BLaER1 (cell line): ENCODE measurements at regions not wholly inside any gene's neighbourhood (a gene's known extent, or its start where the extent isn't known, plus 50 kb on each side); places are given as distances from the start of the nearest gene placed in this dataset.
"Not testable (repeated sequence)": the region's sequence is repeated elsewhere in the genome, so short reads cannot be mapped to it uniquely, and the experiment has no call there.

Experiments
- H3K27ac ChIP-seq: shearing (Covaris generic); formaldehyde crosslinking; 2 replicates; pipeline ENCODE4 v1.8.1; 2022
- H3K27me3 ChIP-seq: shearing (Covaris generic); formaldehyde crosslinking; 2 replicates; pipeline ENCODE4 v1.8.1; 2022
- H3K36me3 ChIP-seq: shearing (Covaris generic); formaldehyde crosslinking; 2 replicates; pipeline ENCODE4 v1.8.1; 2022
- H3K4me1 ChIP-seq: shearing (Covaris generic); formaldehyde crosslinking; 2 replicates; pipeline ENCODE4 v1.8.1; 2022
- H3K4me2 ChIP-seq: shearing (Covaris generic); formaldehyde crosslinking; 2 replicates; pipeline ENCODE4 v1.8.1; 2022
- H3K4me3 ChIP-seq: shearing (Covaris generic); formaldehyde crosslinking; 2 replicates; pipeline ENCODE4 v1.8.1; 2022
- H3K9ac ChIP-seq: shearing (Covaris generic); formaldehyde crosslinking; 2 replicates; pipeline ENCODE4 v1.8.1; 2022
- H3K9me3 ChIP-seq: shearing (Covaris generic); formaldehyde crosslinking; 2 replicates; pipeline ENCODE4 v1.8.1; 2022
- H4K20me1 ChIP-seq: shearing (Covaris generic); formaldehyde crosslinking; 2 replicates; pipeline ENCODE4 v1.8.1; 2022
- Cebpa-rat ChIP-seq: shearing (Covaris generic); IDR thresholded peaks from 2 replicates; pipeline ENCODE4 v1.8.1; 2022

GRCh38 chr5:145025775-145026174 lies 809.4 kb downstream of the PRELID2 start:
- no peak overlapping the region for H3K9ac ChIP-seq
- no peak overlapping the region for H3K4me2 ChIP-seq
- H3K4me3 ChIP-seq: no peak overlapping the region
- no peaks in the 10 kb centered on the region for H4K20me1 ChIP-seq
- TF ChIP-seq Cebpa-rat: no peak
- H3K4me1 ChIP-seq: no peaks in the 10 kb centered on the region
- no peak overlapping the region for H3K27ac ChIP-seq
- H3K9me3 ChIP-seq: no peaks in the 10 kb centered on the region
- no peaks in the 10 kb centered on the region for H3K27me3 ChIP-seq
- H3K36me3 ChIP-seq: no peaks in the 10 kb centered on the region

- H3K9ac ChIP-seq: no peak overlapping the region
- H3K27me3 ChIP-seq: no peaks in the 10 kb centered on the region
- H3K4me2 ChIP-seq: peak overlapping the region; percentile 10; the same call in 1 of the 2 replicates
- H3K27ac ChIP-seq: no peak overlapping the region
- TF ChIP-seq Cebpa-rat: no peak
- peaks cover 10% of the 10 kb centered on the region for H3K4me1 ChIP-seq
- no peaks in the 10 kb centered on the region for H3K36me3 ChIP-seq
- H4K20me1 ChIP-seq: no peaks in the 10 kb centered on the region
- no peak overlapping the region for H3K4me3 ChIP-seq
- no peaks in the 10 kb centered on the region for H3K9me3 ChIP-seq
Observed at GRCh38 chr5:145015146-145015545, 820.0 kb downstream of the PRELID2 start.

- Histone ChIP-seq H3K4me3 (no peak overlapping the region), H3K27ac (no peak overlapping the region), H3K4me2 (no peak overlapping the region), H3K9me3 (no peaks in the 10 kb centered on the region), H3K4me1 (peaks cover 10% of the 10 kb centered on the region), H3K36me3 (no peaks in the 10 kb centered on the region), H4K20me1 (no peaks in the 10 kb centered on the region), H3K27me3 (no peaks in the 10 kb centered on the region), H3K9ac (no peak overlapping the region)
- no peak for TF ChIP-seq Cebpa-rat
Observed at GRCh38 chr5:145014109-145014508, 821.0 kb downstream of the PRELID2 start.

GRCh38 chr5:145010834-145011233 lies 824.3 kb downstream of the PRELID2 start:
- Histone ChIP-seq H3K9me3 (no peaks in the 10 kb centered on the region), H3K36me3 (no peaks in the 10 kb centered on the region), H4K20me1 (no peaks in the 10 kb centered on the region), H3K27ac (no peak overlapping the region), H3K4me3 (no peak overlapping the region), H3K4me2 (no peak overlapping the region), H3K9ac (no peak overlapping the region), H3K27me3 (no peaks in the 10 kb centered on the region), H3K4me1 (peaks cover 10% of the 10 kb centered on the region)
- TF ChIP-seq Cebpa-rat: no peak

- Histone ChIP-seq H3K27me3 (no peaks in the 10 kb centered on the region), H3K4me3 (no peak overlapping the region), H4K20me1 (no peaks in the 10 kb centered on the region), H3K9ac (no peak overlapping the region), H3K4me1 (no peaks in the 10 kb centered on the region), H3K36me3 (no peaks in the 10 kb centered on the region), H3K27ac (no peak overlapping the region), H3K4me2 (no peak overlapping the region), H3K9me3 (no peaks in the 10 kb centered on the region)
- TF ChIP-seq Cebpa-rat: no peak
Observed at GRCh38 chr5:145008876-145009530, 826.1 kb downstream of the PRELID2 start.

GRCh38 chr5:144994356-144994755 lies 823.7 kb downstream of the KCTD16 start:
- H3K36me3 ChIP-seq, H3K9me3 ChIP-seq, H3K27me3 ChIP-seq, H3K27ac ChIP-seq, H3K4me3 ChIP-seq, H4K20me1 ChIP-seq, H3K4me1 ChIP-seq, H3K4me2 ChIP-seq, H3K9ac ChIP-seq: not testable (repeated sequence)

GRCh38 chr5:144983101-144983500 lies 812.4 kb downstream of the KCTD16 start:
- Histone ChIP-seq H3K9me3 (no peaks in the 10 kb centered on the region), H3K4me3 (no peak overlapping the region), H3K4me2 (no peak overlapping the region), H3K27me3 (no peaks in the 10 kb centered on the region), H4K20me1 (no peaks in the 10 kb centered on the region), H3K36me3 (no peaks in the 10 kb centered on the region), H3K27ac (no peak overlapping the region), H3K9ac (no peak overlapping the region), H3K4me1 (no peaks in the 10 kb centered on the region)
- no peak for TF ChIP-seq Cebpa-rat

- Histone ChIP-seq H3K9ac (no peak overlapping the region), H3K27ac (no peak overlapping the region), H3K9me3 (peaks cover 21% of the 10 kb centered on the region), H3K4me1 (no peaks in the 10 kb centered on the region), H3K27me3 (no peaks in the 10 kb centered on the region), H3K4me2 (no peak overlapping the region), H3K4me3 (no peak overlapping the region), H3K36me3 (no peaks in the 10 kb centered on the region), H4K20me1 (no peaks in the 10 kb centered on the region)
- TF ChIP-seq Cebpa-rat: no peak
Observed at GRCh38 chr5:144979516-144980264, 809.0 kb downstream of the KCTD16 start.

GRCh38 chr5:144972317-144972716 lies 801.6 kb downstream of the KCTD16 start:
- Histone ChIP-seq H3K36me3 (no peaks in the 10 kb centered on the region), H3K27me3 (no peaks in the 10 kb centered on the region), H3K4me3 (no peak overlapping the region), H3K9ac (no peak overlapping the region), H3K4me1 (no peaks in the 10 kb centered on the region), H3K4me2 (no peak overlapping the region), H3K27ac (no peak overlapping the region), H4K20me1 (no peaks in the 10 kb centered on the region), H3K9me3 (peaks cover 23% of the 10 kb centered on the region)
- no peak for TF ChIP-seq Cebpa-rat

- Histone ChIP-seq H3K9me3 (peaks cover 18% of the 10 kb centered on the region), H3K27me3 (no peaks in the 10 kb centered on the region), H4K20me1 (no peaks in the 10 kb centered on the region), H3K4me1 (no peaks in the 10 kb centered on the region), H3K4me3 (no peak overlapping the region), H3K4me2 (no peak overlapping the region), H3K27ac (no peak overlapping the region), H3K36me3 (no peaks in the 10 kb centered on the region), H3K9ac (no peak overlapping the region)
- no peak for TF ChIP-seq Cebpa-rat
Observed at GRCh38 chr5:144971108-144971850, 800.6 kb downstream of the KCTD16 start.
